Esophagus muscularis mucosa (tissue), 4 donors: ENCODE measurements at regions not wholly inside any gene's neighbourhood (a gene's known extent, or its start where the extent isn't known, plus 50 kb on each side); places are given as distances from the start of the nearest gene placed in this dataset.

Source experiments
- CTCF ChIP-seq, 3 experiments: fragments of 200-600 bp in 2 of 3; fragments of 450-650 bp in 1 of 3; sonication (generic) in 2 of 3; IDR thresholded peaks; one replicate each; pipeline ENCODE4 v1.5.1; 2017 to 2019; ENCODE audit warnings: antibody characterized with exemption in 3 of 3, mild to moderate bottlenecking in 2 of 3, moderate library complexity in 1 of 3
- EP300 ChIP-seq: sonication (generic); formaldehyde crosslinking; IDR thresholded peaks from one replicate; pipeline ENCODE4 v1.6.1; 2017; ENCODE audit warnings: antibody characterized with exemption
- POLR2A ChIP-seq: fragments of 450-650 bp; IDR thresholded peaks from one replicate; pipeline ENCODE4 v1.6.1; 2017; ENCODE audit warnings: antibody characterized with exemption, moderate library complexity, mild to moderate bottlenecking, low read depth

- TF ChIP-seq CTCF (IDR thresholded peaks at IDR 0.05) (no peak), EP300 (no peak), POLR2A (no peak)
Measured at GRCh38 chr2:209321076-209321475, 102.8 kb upstream of the MAP2 start.
